GM12872 (cell line): ENCODE measurements at regions not wholly inside any gene's neighbourhood (a gene's known extent, or its start where the extent isn't known, plus 50 kb on each side); places are given as distances from the start of the nearest gene placed in this dataset.

Experiments used
- TF ChIP-seq, protein P1 (sequence below): IDR thresholded peaks from 3 replicates; pipeline ENCODE4 v1.5.1; 2011; ENCODE audit warnings: low read depth, mild to moderate bottlenecking, low read length, moderate library complexity; ENCODE audit not compliant: insufficient read depth

DNA sequence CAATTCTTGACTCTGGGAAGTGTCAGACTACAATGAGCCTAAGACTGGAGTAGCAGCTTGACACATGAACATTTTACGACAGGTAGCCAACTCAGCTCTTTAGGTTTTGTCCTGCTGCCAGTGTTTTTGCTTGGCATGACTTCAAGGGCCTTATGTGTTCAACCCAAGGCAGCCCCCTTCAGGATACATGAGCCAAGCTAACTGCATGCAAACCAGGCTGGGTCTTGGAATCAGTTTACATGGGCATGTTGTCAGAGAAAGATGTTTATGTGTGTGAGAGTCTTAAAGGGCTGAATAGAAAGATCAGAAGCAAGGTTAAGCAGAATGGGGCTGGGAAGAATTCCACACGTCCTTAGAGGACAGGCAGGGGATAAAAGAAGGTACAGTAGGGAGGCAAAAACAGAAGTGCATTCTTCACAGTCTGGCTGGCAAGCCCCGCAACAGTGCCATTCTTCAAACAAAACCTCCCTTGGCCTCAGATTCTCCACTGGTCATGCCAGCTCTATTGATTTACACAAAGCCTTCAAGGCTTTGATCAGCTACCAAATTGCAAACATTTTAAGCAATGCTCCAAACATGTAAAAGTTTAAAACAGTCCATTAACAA is 97.3 kb downstream of the NKX6-1 start:
- TF ChIP-seq, protein P1, sequence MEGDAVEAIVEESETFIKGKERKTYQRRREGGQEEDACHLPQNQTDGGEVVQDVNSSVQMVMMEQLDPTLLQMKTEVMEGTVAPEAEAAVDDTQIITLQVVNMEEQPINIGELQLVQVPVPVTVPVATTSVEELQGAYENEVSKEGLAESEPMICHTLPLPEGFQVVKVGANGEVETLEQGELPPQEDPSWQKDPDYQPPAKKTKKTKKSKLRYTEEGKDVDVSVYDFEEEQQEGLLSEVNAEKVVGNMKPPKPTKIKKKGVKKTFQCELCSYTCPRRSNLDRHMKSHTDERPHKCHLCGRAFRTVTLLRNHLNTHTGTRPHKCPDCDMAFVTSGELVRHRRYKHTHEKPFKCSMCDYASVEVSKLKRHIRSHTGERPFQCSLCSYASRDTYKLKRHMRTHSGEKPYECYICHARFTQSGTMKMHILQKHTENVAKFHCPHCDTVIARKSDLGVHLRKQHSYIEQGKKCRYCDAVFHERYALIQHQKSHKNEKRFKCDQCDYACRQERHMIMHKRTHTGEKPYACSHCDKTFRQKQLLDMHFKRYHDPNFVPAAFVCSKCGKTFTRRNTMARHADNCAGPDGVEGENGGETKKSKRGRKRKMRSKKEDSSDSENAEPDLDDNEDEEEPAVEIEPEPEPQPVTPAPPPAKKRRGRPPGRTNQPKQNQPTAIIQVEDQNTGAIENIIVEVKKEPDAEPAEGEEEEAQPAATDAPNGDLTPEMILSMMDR, result no peak

GRCh38 chr4:84394386-84394785 is 104.7 kb downstream of the NKX6-1 start:
- TF ChIP-seq, protein P1, result no peak

DNA sequence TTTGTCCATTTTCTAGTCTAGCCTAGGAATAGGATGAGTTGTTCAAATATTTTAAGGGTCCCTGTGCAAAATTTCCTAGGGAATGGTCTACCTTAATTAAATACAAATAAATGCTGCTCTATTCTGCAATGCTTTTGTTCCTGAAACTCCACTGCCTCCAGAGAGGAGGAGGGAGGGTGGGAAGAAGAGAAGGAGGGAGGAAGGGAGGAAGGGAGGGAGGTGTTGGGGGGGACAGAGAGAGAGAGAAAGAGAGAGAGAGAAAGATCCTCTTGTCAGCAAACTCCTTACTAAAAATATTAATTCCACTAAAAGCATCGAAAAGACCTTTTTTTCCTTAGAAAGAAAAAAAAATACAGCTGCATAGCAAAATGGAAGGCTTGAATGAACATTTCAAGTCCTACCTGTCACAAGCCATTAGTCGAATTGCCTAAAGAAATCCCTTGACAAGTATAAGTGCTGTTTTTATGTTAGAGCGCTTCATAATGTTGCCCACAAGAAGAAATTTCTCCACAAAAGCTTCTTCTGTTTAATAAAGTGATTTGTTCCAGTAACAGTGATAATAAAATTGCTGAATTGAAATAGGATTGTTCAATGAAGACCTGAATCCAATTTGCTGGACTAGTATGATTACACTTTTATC is 106.0 kb downstream of the NKX6-1 start:
- TF ChIP-seq, protein P1, result no peak

- TF ChIP-seq, protein P1, result no peak
These were observed 109.7 kb downstream of the NKX6-1 start for GRCh38 chr4:84389406-84389805.

DNA sequence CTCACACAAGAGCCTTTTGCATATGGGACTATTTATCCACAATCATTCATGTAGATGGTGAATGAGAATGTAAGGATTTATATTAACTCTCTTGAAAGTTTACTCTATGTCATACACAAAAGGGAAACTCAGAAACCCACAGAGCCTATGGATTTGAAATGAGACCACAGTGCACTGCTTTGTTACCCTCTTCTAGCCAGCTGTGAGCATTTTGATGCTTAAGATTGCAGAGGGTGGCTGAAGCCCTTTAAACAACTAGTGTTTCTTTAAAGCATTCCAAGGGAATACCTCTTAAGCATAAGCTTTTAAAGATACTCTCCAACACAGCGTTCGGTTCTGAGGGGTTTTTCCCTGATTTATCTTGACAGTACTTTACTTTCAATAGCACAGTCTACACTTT is 113.9 kb downstream of the NKX6-1 start:
- TF ChIP-seq, protein P1, result no peak

GRCh38 chr4:84384801-84385200 is 114.3 kb downstream of the NKX6-1 start:
- TF ChIP-seq, protein P1, result no peak

DNA sequence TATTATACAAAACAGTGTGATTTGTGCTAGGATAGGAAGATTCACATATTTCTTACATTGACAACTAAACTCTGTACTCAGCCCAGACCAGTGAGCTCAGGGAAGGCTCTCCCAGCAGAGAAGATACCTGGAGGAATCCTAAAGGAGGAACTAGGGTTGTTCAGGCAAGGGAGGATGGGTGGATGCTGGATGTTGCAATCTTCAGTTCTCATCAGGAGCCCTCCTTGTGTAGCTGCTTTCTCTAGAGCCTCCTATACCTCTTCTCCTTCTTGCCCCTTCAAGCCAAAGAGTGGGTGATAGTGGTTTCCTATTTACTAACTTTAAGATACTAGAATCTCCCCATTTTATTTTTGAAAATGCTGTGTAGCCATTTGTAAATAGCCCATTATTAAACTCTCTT is 117.3 kb downstream of the NKX6-1 start:
- TF ChIP-seq, protein P1, result no peak
